Fibroblast of upper back skin (primary cell): ENCODE measurements at regions not wholly inside any gene's neighbourhood (a gene's known extent, or its start where the extent isn't known, plus 50 kb on each side); places are given as distances from the start of the nearest gene placed in this dataset.
"Not testable (repeated sequence)": the region's sequence is repeated elsewhere in the genome, so short reads cannot be mapped to it uniquely, and the experiment has no call there.

Experiments
- DNase-seq: peaks from one replicate; pipeline ENCODE4 v3.0.0-alpha.2; 2013

GRCh38 chr14:89521988-89522387 is 105.0 kb upstream of the FOXN3 start:
- DNase-seq: no peak

- DNase-seq: no peak
Measured at GRCh38 chr14:89519040-89519439, 102.0 kb upstream of the FOXN3 start.

- no peak for DNase-seq
Measured at GRCh38 chr14:89516173-89516572, 99.1 kb upstream of the FOXN3 start.

- no peak for DNase-seq
Measured at GRCh38 chr14:89514601-89515000, 97.6 kb upstream of the FOXN3 start.

- DNase-seq: peak; percentile 82
Measured at GRCh38 chr14:89509891-89510290, 92.9 kb upstream of the FOXN3 start.

GRCh38 chr14:89508863-89509262 is 91.8 kb upstream of the FOXN3 start:
- no peak for DNase-seq

- DNase-seq: no peak
Measured at GRCh38 chr14:89507926-89508460, 91.0 kb upstream of the FOXN3 start.

- peak; percentile 68 for DNase-seq
Measured at GRCh38 chr14:89507521-89507920, 90.5 kb upstream of the FOXN3 start.

- DNase-seq: not testable (repeated sequence)
Measured at GRCh38 chr14:89506891-89507452, 89.9 kb upstream of the FOXN3 start.

- DNase-seq: peak; percentile 85
Measured at GRCh38 chr14:89504602-89505313, 87.7 kb upstream of the FOXN3 start.

GRCh38 chr14:89504091-89504490 is 87.1 kb upstream of the FOXN3 start:
- peak; percentile 21 for DNase-seq

GRCh38 chr14:89503431-89503996 is 86.5 kb upstream of the FOXN3 start:
- DNase-seq: no peak

- DNase-seq: no peak
Measured at GRCh38 chr14:89502966-89503365, 85.9 kb upstream of the FOXN3 start.

GRCh38 chr14:89501381-89501780 is 84.3 kb upstream of the FOXN3 start:
- no peak for DNase-seq

GRCh38 chr14:89500303-89500702 is 83.3 kb upstream of the FOXN3 start:
- DNase-seq: no peak

- DNase-seq: no peak
Measured at GRCh38 chr14:89498878-89499277, 81.8 kb upstream of the FOXN3 start.

- no peak for DNase-seq
Measured at GRCh38 chr14:89495718-89496117, 78.7 kb upstream of the FOXN3 start.

- no peak for DNase-seq
Measured at GRCh38 chr14:89493877-89494634, 77.0 kb upstream of the FOXN3 start.

GRCh38 chr14:89493406-89493805 is 76.4 kb upstream of the FOXN3 start:
- no peak for DNase-seq

GRCh38 chr14:89491711-89492381 is 74.8 kb upstream of the FOXN3 start:
- DNase-seq: peak; percentile 68

- no peak for DNase-seq
Measured at GRCh38 chr14:89490466-89490865, 73.4 kb upstream of the FOXN3 start.

- DNase-seq: peak; percentile 48
Measured at GRCh38 chr14:89489761-89490437, 72.9 kb upstream of the FOXN3 start.
